ENCODE measurements at regions not wholly inside any gene's neighbourhood (a gene's known extent, or its start where the extent isn't known, plus 50 kb on each side); places are given as distances from the start of the nearest gene placed in this dataset.

- Histone ChIP-seq H3K4me3 (ENCODE audit: low read depth, low read length, poor library complexity, severe bottlenecking) (no peak overlapping the region), H3K27me3 (replicated peaks; ENCODE audit: insufficient read depth, low read depth, low read length, poor library complexity) (peaks cover 3% of the 10 kb centered on the region), H3K27ac (ENCODE audit: low read depth, low read length, poor library complexity, severe bottlenecking) (no peak overlapping the region), H3K9me3 (ENCODE audit: low read depth, low read length, poor library complexity, severe bottlenecking) (no peaks in the 10 kb centered on the region), H3K4me1 (ENCODE audit: insufficient read depth, low read length, poor library complexity, severe bottlenecking) (no peaks in the 10 kb centered on the region), H3K36me3 (ENCODE audit: insufficient read depth, low read length, poor library complexity, severe bottlenecking) (no peaks in the 10 kb centered on the region)
- intact Hi-C loops (cut with micrococcal nuclease; ENCODE audit: unreplicated experiment), result no loop called here
- no TSS peak for BruUV-seq (replicated peaks)
- no peak for DNase-seq (ENCODE audit: low spot score)
- ChIA-PET POLR2A (ENCODE audit: low non-redundant PET) (no interaction called here), CTCF (no interaction called here)
- TF ChIP-seq CTCF (conservative IDR thresholded peaks at IDR 0.05; ENCODE audit: low read depth, low read length), result no peak
- no peak for TF ChIP-seq EZH2 (IDR thresholded peaks at IDR 0.05; ENCODE audit: borderline replicate concordance, low read depth, low read length, poor library complexity, severe bottlenecking)
Observed at GRCh38 chr3:139201446-139202225, 142.2 kb upstream of the MRPS22 start.

- TF ChIP-seq CTCF (conservative IDR thresholded peaks at IDR 0.05; ENCODE audit: low read depth, low read length), result 0 out of 2 replicates have a peak, but pooled peaks have one; percentile 12
- no peak for TF ChIP-seq EZH2 (IDR thresholded peaks at IDR 0.05; ENCODE audit: borderline replicate concordance, low read depth, low read length, poor library complexity, severe bottlenecking)
- CTCF ChIA-PET, result no interaction called here
- H3K36me3 ChIP-seq (ENCODE audit: insufficient read depth, low read length, poor library complexity, severe bottlenecking), result no peaks in the 10 kb centered on the region
- no peak overlapping the region for H3K4me3 ChIP-seq (ENCODE audit: low read depth, low read length, poor library complexity, severe bottlenecking)
- H3K27me3 ChIP-seq (replicated peaks; ENCODE audit: insufficient read depth, low read depth, low read length, poor library complexity), result peaks cover 3% of the 10 kb centered on the region
- no TSS peak for BruUV-seq (replicated peaks)
- no peaks in the 10 kb centered on the region for H3K4me1 ChIP-seq (ENCODE audit: insufficient read depth, low read length, poor library complexity, severe bottlenecking)
- peak; percentile 3 for DNase-seq (ENCODE audit: low spot score)
- intact Hi-C loops (cut with micrococcal nuclease; ENCODE audit: unreplicated experiment), result no loop called here
- H3K27ac ChIP-seq (ENCODE audit: low read depth, low read length, poor library complexity, severe bottlenecking), result no peak overlapping the region
- POLR2A ChIA-PET (ENCODE audit: low non-redundant PET), result no interaction called here
- H3K9me3 ChIP-seq (ENCODE audit: low read depth, low read length, poor library complexity, severe bottlenecking), result no peaks in the 10 kb centered on the region
Observed at GRCh38 chr3:139202226-139202958, 141.4 kb upstream of the MRPS22 start.

- TF ChIP-seq EZH2 (IDR thresholded peaks at IDR 0.05; ENCODE audit: borderline replicate concordance, low read depth, low read length, poor library complexity, severe bottlenecking), result no peak
- no peak for TF ChIP-seq CTCF (conservative IDR thresholded peaks at IDR 0.05; ENCODE audit: low read depth, low read length)
- Histone ChIP-seq H3K4me3 (ENCODE audit: low read depth, low read length, poor library complexity, severe bottlenecking) (no peak overlapping the region), H3K27me3 (replicated peaks; ENCODE audit: insufficient read depth, low read depth, low read length, poor library complexity) (peaks cover 6% of the 10 kb centered on the region), H3K27ac (ENCODE audit: low read depth, low read length, poor library complexity, severe bottlenecking) (no peak overlapping the region), H3K36me3 (ENCODE audit: insufficient read depth, low read length, poor library complexity, severe bottlenecking) (no peaks in the 10 kb centered on the region), H3K9me3 (ENCODE audit: low read depth, low read length, poor library complexity, severe bottlenecking) (no peaks in the 10 kb centered on the region), H3K4me1 (ENCODE audit: insufficient read depth, low read length, poor library complexity, severe bottlenecking) (no peaks in the 10 kb centered on the region)
- POLR2A ChIA-PET (ENCODE audit: low non-redundant PET), result no interaction called here
- no TSS peak for BruUV-seq (replicated peaks)
- CTCF ChIA-PET, result no interaction called here
- intact Hi-C loops (cut with micrococcal nuclease; ENCODE audit: unreplicated experiment), result no loop called here
- DNase-seq (ENCODE audit: low spot score), result no peak
Observed at GRCh38 chr3:139202959-139203349, 140.9 kb upstream of the MRPS22 start.

Data from A673 (cell line).